ENCODE measurements at regions not wholly inside any gene's neighbourhood (a gene's known extent, or its start where the extent isn't known, plus 50 kb on each side); places are given as distances from the start of the nearest gene placed in this dataset.

DNA sequence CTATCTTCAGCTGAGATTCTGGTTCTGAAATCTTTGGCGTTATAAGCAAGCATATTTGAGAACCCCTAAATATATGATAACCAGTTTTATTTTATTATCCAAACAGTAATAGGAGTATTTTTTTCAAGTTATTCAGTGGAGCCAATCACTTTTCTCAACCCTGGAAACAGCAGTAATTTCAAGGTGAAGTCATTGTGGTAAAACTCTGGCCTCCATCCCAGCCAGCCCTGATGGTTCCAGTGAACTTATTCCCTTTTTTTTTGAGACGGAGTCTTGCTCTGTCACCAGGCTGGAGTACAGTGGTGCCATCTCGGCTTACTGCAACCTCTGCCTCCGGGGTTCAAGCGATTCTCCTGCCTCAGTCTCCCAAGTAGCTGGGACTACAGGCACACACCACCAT is 545.4 kb upstream of the IL12A start:
- TF ChIP-seq, protein P1, sequence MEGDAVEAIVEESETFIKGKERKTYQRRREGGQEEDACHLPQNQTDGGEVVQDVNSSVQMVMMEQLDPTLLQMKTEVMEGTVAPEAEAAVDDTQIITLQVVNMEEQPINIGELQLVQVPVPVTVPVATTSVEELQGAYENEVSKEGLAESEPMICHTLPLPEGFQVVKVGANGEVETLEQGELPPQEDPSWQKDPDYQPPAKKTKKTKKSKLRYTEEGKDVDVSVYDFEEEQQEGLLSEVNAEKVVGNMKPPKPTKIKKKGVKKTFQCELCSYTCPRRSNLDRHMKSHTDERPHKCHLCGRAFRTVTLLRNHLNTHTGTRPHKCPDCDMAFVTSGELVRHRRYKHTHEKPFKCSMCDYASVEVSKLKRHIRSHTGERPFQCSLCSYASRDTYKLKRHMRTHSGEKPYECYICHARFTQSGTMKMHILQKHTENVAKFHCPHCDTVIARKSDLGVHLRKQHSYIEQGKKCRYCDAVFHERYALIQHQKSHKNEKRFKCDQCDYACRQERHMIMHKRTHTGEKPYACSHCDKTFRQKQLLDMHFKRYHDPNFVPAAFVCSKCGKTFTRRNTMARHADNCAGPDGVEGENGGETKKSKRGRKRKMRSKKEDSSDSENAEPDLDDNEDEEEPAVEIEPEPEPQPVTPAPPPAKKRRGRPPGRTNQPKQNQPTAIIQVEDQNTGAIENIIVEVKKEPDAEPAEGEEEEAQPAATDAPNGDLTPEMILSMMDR (conservative IDR thresholded peaks at IDR 0.05; ENCODE audit: low read depth, low read length) = no peak

DNA sequence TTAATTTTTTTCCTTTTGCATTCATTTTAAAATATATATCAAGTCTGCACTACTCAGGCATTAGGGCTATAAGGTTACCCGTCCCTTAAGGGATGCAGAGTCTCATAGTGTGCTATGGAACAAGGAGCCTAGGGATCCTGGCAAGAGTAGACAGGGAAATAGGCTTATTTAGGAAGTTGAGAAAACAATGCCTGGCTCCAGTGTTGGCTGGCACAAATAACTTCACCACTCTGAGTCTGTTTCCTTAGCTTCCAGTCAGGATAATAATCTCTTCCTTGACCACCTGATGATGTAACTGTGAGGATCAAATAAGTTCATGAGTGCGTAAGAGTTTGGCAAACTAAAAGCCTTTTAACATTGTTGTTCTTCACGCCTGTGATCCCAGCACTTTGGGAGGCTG is 540.8 kb upstream of the IL12A start:
- TF ChIP-seq, protein P1 (conservative IDR thresholded peaks at IDR 0.05; ENCODE audit: low read depth, low read length) = no peak
- no peak overlapping the region for H3K4me3 ChIP-seq (ENCODE audit: low read depth, low read length)
- no peak for DNase-seq (ENCODE audit: low read depth)

More for the DNA sequence above, 545.4 kb upstream of the IL12A start:
- H3K4me3 ChIP-seq (ENCODE audit: low read depth, low read length) = no peak overlapping the region
- no peak for DNase-seq (ENCODE audit: low read depth)

DNA sequence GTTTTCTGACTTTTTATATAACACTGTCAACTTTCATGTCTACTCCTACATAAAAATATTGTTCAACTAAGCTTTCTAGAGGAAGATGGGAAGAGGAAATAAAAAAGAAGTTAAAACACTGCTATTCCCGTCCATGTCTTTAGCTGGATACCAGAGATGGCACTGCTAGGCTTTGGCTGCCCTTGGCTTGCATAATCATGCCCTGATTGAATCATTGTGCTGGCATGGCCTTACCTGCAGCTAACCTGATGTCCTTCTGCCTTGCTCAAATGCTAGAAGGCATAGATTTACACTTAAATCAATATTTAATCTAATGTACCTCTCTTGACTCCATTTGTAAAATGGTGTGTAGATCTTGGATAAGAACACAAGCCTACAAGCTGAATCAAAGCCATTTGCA is 539.7 kb upstream of the IL12A start:
- TF ChIP-seq, protein P1 (conservative IDR thresholded peaks at IDR 0.05; ENCODE audit: low read depth, low read length) = no peak
- no peak for DNase-seq (ENCODE audit: low read depth)
- no peak overlapping the region for H3K4me3 ChIP-seq (ENCODE audit: low read depth, low read length)

DNA sequence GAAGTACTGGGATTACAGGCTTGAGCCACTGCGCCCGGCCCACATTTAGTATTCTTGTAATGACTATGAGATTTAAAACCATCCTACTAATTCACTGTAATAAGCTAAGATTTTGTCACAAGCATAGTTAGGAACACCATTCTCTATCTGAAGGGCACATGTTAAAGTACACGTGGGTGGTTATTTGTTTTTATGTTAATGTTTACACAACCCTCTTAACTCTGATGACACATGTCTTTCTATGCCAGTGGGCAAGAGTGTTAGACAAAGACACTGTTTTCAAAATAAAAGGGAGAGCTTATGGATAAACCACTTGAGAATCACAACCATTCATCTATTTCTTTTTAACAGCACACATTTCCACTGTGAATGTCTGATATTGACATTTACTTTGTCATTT is 537.6 kb upstream of the IL12A start:
- TF ChIP-seq, protein P1 (conservative IDR thresholded peaks at IDR 0.05; ENCODE audit: low read depth, low read length) = no peak
- no peak for DNase-seq (ENCODE audit: low read depth)
- H3K4me3 ChIP-seq (ENCODE audit: low read depth, low read length) = no peak overlapping the region

DNA sequence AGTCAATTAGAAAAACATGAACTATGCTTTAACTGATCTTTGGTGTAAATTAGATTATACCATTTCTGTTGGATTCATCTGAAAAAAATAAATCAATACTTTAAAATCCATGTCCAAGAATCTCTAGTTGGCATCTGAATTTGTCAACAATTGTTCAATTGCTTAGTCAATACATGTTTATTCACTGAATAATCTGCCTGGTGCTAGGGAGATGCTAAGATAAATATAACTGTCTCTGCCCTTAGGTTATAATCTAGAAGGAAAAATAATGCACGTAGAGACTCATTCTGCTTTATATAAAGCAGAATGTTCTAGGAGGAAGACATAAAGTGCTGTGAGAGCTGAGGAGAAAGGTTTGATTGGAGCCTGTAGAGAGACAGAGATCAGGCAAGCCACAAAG is 537.2 kb upstream of the IL12A start:
- H3K4me3 ChIP-seq (ENCODE audit: low read depth, low read length) = no peak overlapping the region
- DNase-seq (ENCODE audit: low read depth) = no peak
- TF ChIP-seq, protein P1 (conservative IDR thresholded peaks at IDR 0.05; ENCODE audit: low read depth, low read length) = no peak

DNA sequence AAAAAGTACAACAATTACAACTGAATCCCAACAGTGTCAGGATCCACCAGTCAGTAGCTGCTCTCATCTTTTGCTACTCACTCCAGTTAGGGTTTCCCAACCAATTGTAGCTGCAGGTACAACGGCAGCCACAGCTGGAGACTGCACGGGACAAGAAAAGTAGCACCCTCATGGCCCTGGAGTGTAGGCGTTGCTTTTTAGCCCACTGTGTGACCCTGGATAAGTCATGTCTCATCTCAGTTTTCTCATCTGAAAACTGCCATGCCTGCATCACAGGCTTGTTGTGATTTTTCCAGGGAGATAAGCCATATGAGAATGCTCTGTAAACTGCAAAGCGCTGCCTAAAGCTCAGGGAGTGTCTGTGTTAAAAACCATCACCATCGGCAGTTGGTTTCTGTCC is 535.6 kb upstream of the IL12A start:
- no peak for DNase-seq (ENCODE audit: low read depth)
- TF ChIP-seq, protein P1 (conservative IDR thresholded peaks at IDR 0.05; ENCODE audit: low read depth, low read length) = no peak
- no peak overlapping the region for H3K4me3 ChIP-seq (ENCODE audit: low read depth, low read length)

DNA sequence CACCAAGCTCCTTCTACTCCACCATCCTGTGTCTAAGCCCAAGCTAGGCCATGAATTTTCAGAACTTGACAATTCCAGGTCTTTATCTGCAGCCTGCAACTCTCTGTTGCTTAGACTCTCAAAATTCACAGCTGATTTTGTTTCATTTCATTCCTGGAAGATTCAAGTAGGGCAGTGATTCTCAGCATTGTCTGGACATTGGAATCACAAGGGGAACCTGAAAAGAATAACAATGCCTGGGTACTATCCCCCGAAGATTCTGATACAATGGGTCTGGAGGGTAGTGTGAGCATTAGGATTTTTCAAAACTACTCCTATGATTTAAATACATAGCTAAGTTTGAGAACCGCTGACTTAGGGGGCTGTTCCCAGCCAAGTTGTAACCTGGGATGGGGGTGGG is 534.7 kb upstream of the IL12A start:
- DNase-seq (ENCODE audit: low read depth) = no peak
- no peak overlapping the region for H3K4me3 ChIP-seq (ENCODE audit: low read depth, low read length)
- TF ChIP-seq, protein P1 (conservative IDR thresholded peaks at IDR 0.05; ENCODE audit: low read depth, low read length) = no peak
